CD4-positive, alpha-beta memory T cell (primary cell): ENCODE measurements at regions not wholly inside any gene's neighbourhood (a gene's known extent, or its start where the extent isn't known, plus 50 kb on each side); places are given as distances from the start of the nearest gene placed in this dataset.

Source experiments
- CTCF ChIA-PET: fragments of 350-600 bp; sonication (Branson Sonifier 250); formaldehyde crosslinking; loops from one replicate; lab custom pipeline; 2021; ENCODE audit warnings: inconsistent platforms; ENCODE audit not compliant: partially characterized antibody; lab: Charles Lee
- POLR2A ChIA-PET: fragments of 350-600 bp; sonication (Branson Sonifier 250); formaldehyde crosslinking; loops from one replicate; lab custom pipeline; 2021; ENCODE audit not compliant: partially characterized antibody; lab: Charles Lee
- DNase-seq, 5 donors: peaks; one replicate each; pipeline versions ENCODE4 v3.0.0 to v3.0.0-alpha.2; 2020 to 2022; ENCODE audit warnings: mixed read lengths in 1 of 5
- H3K27ac ChIP-seq: one replicate; pipeline ENCODE4 v1.7.0; 2013; ENCODE audit warnings: low read depth, low read length
- H3K27me3 ChIP-seq: 2 replicates; pipeline ENCODE4 v1.7.0; 2013; ENCODE audit warnings: mild to moderate bottlenecking, low read length, moderate library complexity; ENCODE audit not compliant: insufficient read depth
- H3K36me3 ChIP-seq: 2 replicates; pipeline ENCODE4 v1.7.0; 2013; ENCODE audit warnings: mild to moderate bottlenecking, low read length, moderate library complexity; ENCODE audit not compliant: insufficient read depth
- H3K4me1 ChIP-seq: 2 replicates; pipeline ENCODE4 v1.7.0; 2013; ENCODE audit warnings: mild to moderate bottlenecking, low read length, moderate library complexity; ENCODE audit not compliant: insufficient read depth
- H3K4me3 ChIP-seq, 2 donors: one replicate each; pipeline ENCODE4 v1.7.0; 2013; ENCODE audit warnings: low read length in 2 of 2, mild to moderate bottlenecking in 1 of 2
- H3K9me3 ChIP-seq, 2 donors: one replicate each; pipeline ENCODE4 v1.7.0; 2013; ENCODE audit warnings: low read length in 2 of 2, control low read depth in 1 of 2; ENCODE audit not compliant: control insufficient read depth in 1 of 2
- H3K27ac Mint-ChIP-seq, 7 donors: one replicate each; pipeline ENCODE4 v1.8.0; 2020 to 2021; ENCODE audit warnings: mixed read lengths in 7 of 7, mild to moderate bottlenecking in 6 of 7, inconsistent platforms in 3 of 7, moderate library complexity in 3 of 7
- H3K27me3 Mint-ChIP-seq, 2 donors: one replicate each; pipeline ENCODE4 v1.8.0; 2020 to 2021; ENCODE audit warnings: mixed read lengths in 2 of 2
- H3K36me3 Mint-ChIP-seq, 2 donors: one replicate each; pipeline ENCODE4 v1.8.0; 2020 to 2021; ENCODE audit warnings: mixed read lengths in 2 of 2, inconsistent platforms in 1 of 2, mild to moderate bottlenecking in 1 of 2
- H3K4me1 Mint-ChIP-seq, 4 donors: one replicate each; pipeline ENCODE4 v1.8.0; 2020 to 2021; ENCODE audit warnings: mixed read lengths in 4 of 4, mild to moderate bottlenecking in 1 of 4
- H3K4me3 Mint-ChIP-seq, 8 donors: one replicate each; pipeline ENCODE4 v1.8.0; 2020 to 2021; ENCODE audit warnings: mixed read lengths in 8 of 8, mild to moderate bottlenecking in 7 of 8, moderate library complexity in 6 of 8, inconsistent platforms in 3 of 8
- H3K9me3 Mint-ChIP-seq, 8 donors: one replicate each; pipeline ENCODE4 v1.8.0; 2020 to 2021; ENCODE audit warnings: mixed read lengths in 8 of 8, mild to moderate bottlenecking in 5 of 8, inconsistent platforms in 3 of 8, moderate library complexity in 1 of 8
- intact Hi-C: fragments of 100-400 bp; cut with micrococcal nuclease; formaldehyde crosslinking; loops from one replicate; pipeline ENCODE4 v1.15.1; 2023

DNA sequence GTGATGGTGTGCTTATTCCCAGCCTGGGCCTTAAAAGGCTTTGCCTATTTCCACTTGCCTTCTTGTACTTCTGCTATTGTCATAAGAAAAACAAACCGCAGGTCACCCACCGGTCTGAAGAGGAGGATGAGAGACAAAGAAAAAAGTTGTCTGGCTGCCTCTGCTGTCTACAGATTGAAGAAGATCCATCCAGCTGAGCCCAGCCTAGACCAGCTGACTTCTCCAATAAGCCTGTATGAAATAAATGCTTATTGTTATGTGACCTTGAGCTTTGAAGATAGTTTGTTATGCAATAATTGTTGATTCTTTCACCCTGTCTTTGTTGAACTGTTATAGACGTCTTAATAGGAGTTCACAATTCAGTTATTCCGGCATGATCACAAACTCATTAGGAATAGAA lies 223.8 kb upstream of the PRSS16 start:
- peaks cover 6 to 18% (median 10%) of the 10 kb centered on the region in 4 donors for H3K4me1 Mint-ChIP-seq
- no peaks in the 10 kb centered on the region for H3K36me3 Mint-ChIP-seq
- peaks cover 7 to 10% of the 10 kb centered on the region in 2 donors for H3K27me3 Mint-ChIP-seq
- no peaks in the 10 kb centered on the region for H3K9me3 ChIP-seq
- H3K4me1 ChIP-seq, result peaks cover 12% of the 10 kb centered on the region
- DNase-seq, result no peak
- H3K9me3 Mint-ChIP-seq, result peaks cover 0 to 7% (median under 1%) of the 10 kb centered on the region in 8 donors
- intact Hi-C loops, result no loop called here
- ChIA-PET POLR2A (no interaction called here), CTCF (no interaction called here)
- H3K27ac Mint-ChIP-seq, result no peak overlapping the region
- no peak overlapping the region for H3K27ac ChIP-seq
- no peak overlapping the region for H3K4me3 ChIP-seq
- H3K36me3 ChIP-seq, result no peaks in the 10 kb centered on the region
- no peak overlapping the region for H3K4me3 Mint-ChIP-seq
- peaks cover 8% of the 10 kb centered on the region for H3K27me3 ChIP-seq

DNA sequence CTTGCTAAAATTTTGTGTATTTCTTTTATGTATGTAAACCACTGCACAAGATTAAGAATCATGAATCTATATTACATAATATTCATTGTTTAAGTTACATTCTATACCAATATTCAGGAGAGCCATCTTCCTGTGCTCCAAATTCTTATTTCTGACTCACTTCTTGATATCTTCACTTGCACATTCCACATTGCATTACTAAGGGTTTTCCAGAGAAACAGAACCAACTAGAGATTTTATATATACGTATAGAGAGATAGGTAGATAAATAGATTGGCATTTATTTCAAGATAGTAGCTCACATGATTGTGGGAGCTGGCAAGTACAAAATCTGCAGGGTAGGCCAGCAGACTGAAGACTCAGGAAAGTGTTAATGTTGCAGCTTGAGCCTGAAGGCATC lies 222.2 kb upstream of the PRSS16 start:
- Histone ChIP-seq H3K27me3 (peaks cover 8% of the 10 kb centered on the region), H3K27ac (no peak overlapping the region), H3K4me3 (no peak overlapping the region), H3K9me3 (no peaks in the 10 kb centered on the region), H3K36me3 (no peaks in the 10 kb centered on the region), H3K4me1 (peaks cover 7% of the 10 kb centered on the region)
- POLR2A ChIA-PET, result no interaction called here
- intact Hi-C loops, result no loop called here
- Mint-ChIP-seq H3K4me1 (peaks cover 4 to 8% (median 5%) of the 10 kb centered on the region in 4 donors), H3K9me3 (peaks cover 0 to 4% (median 0%) of the 10 kb centered on the region in 8 donors), H3K36me3 (no peaks in the 10 kb centered on the region), H3K27ac (no peak overlapping the region), H3K27me3 (peaks cover 7 to 10% of the 10 kb centered on the region in 2 donors), H3K4me3 (no peak overlapping the region)
- CTCF ChIA-PET, result no interaction called here
- DNase-seq, result no peak

DNA sequence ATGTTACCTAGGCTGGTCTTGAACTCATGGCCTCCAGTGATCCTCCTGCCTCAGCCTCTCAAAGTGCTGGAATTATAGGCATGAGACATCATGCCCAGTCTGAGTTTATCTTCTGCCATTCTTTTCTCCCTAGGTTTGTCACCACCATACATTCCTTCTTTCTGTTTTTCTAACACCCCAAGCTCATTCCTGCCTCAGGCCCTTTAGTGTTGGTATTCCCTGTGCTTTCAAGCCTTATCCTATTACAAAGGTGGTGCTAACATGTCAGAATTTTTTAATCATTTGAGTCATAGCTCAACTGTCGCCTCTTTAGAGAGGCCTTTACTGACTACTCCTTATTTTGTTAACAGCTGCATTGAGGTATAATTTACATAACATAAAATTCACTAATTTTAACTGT lies 221.1 kb upstream of the PRSS16 start:
- no peak overlapping the region for H3K27ac ChIP-seq
- Mint-ChIP-seq H3K4me3 (no peak overlapping the region), H3K4me1 (no peaks in the 10 kb centered on the region), H3K27ac (no peak overlapping the region), H3K27me3 (peaks cover 7 to 11% of the 10 kb centered on the region in 2 donors), H3K36me3 (no peaks in the 10 kb centered on the region), H3K9me3 (peaks cover 0 to 4% (median 0%) of the 10 kb centered on the region in 8 donors)
- no peaks in the 10 kb centered on the region for H3K9me3 ChIP-seq
- no peak overlapping the region for H3K4me3 ChIP-seq
- no peak for DNase-seq
- no peaks in the 10 kb centered on the region for H3K4me1 ChIP-seq
- intact Hi-C loops, result no loop called here
- ChIA-PET CTCF (no interaction called here), POLR2A (no interaction called here)
- H3K27me3 ChIP-seq, result peaks cover 8% of the 10 kb centered on the region
- H3K36me3 ChIP-seq, result no peaks in the 10 kb centered on the region

DNA sequence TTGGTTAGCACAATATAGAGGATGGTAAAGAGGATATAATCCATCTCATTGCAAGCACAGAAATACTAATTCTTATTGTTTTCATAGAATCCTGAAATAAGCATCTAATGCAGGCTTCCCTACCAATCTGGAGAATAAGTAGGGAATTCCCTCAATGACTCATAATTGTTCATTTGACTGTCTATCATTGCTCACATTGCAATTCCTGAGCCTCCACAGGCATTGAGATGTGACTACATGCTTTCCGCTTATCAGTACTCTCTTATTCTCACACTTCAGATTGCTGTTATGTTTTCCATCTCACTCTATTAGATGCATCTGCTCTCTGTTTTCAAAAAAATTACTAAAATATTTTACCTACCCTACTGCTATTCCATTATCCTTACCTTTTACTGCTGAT lies 216.2 kb upstream of the PRSS16 start:
- no peaks in the 10 kb centered on the region for H3K36me3 Mint-ChIP-seq
- CTCF ChIA-PET, result no interaction called here
- no peak overlapping the region for H3K4me3 Mint-ChIP-seq
- H3K4me3 ChIP-seq, result no peak overlapping the region
- H3K27ac Mint-ChIP-seq, result no peak overlapping the region
- no peaks in the 10 kb centered on the region for H3K4me1 ChIP-seq
- H3K9me3 ChIP-seq, result no peaks in the 10 kb centered on the region
- H3K27ac ChIP-seq, result no peak overlapping the region
- H3K36me3 ChIP-seq, result no peaks in the 10 kb centered on the region
- no peaks in the 10 kb centered on the region for H3K27me3 ChIP-seq
- H3K9me3 Mint-ChIP-seq, result no peaks in the 10 kb centered on the region
- DNase-seq, result no peak
- H3K4me1 Mint-ChIP-seq, result no peaks in the 10 kb centered on the region
- intact Hi-C loops, result no loop called here
- H3K27me3 Mint-ChIP-seq, result peaks cover 23 to 27% of the 10 kb centered on the region in 2 donors
- POLR2A ChIA-PET, result no interaction called here

DNA sequence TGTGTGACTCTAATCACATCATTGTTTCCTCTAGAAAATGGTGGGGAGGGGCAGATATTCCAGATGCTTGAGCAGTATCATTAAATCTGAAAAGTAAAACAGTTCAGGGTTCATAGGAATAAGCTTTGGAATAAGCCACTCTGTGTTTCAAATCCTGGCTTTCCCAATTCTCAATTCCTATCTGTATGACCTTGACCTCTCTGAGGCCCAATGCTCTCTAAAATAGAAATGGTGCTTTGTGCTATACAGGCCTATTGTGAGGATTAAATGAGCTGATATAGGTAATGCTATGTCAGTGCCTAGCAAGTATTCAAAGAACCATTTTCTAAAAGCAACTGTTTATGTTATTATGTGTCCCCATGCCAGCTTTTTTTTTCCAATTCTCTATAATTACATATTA lies 209.0 kb upstream of the PRSS16 start:
- Histone ChIP-seq H3K27ac (no peak overlapping the region), H3K4me3 (no peak overlapping the region), H3K4me1 (no peaks in the 10 kb centered on the region), H3K9me3 (no peaks in the 10 kb centered on the region), H3K36me3 (no peaks in the 10 kb centered on the region), H3K27me3 (no peaks in the 10 kb centered on the region)
- intact Hi-C loops, result no loop called here
- H3K27ac Mint-ChIP-seq, result no peak overlapping the region
- no peak for DNase-seq
- H3K27me3 Mint-ChIP-seq, result peaks cover 35 to 51% of the 10 kb centered on the region in 2 donors
- H3K4me3 Mint-ChIP-seq, result no peak overlapping the region
- H3K36me3 Mint-ChIP-seq, result no peaks in the 10 kb centered on the region
- ChIA-PET CTCF (no interaction called here), POLR2A (no interaction called here)
- no peaks in the 10 kb centered on the region for H3K9me3 Mint-ChIP-seq
- H3K4me1 Mint-ChIP-seq, result no peaks in the 10 kb centered on the region

DNA sequence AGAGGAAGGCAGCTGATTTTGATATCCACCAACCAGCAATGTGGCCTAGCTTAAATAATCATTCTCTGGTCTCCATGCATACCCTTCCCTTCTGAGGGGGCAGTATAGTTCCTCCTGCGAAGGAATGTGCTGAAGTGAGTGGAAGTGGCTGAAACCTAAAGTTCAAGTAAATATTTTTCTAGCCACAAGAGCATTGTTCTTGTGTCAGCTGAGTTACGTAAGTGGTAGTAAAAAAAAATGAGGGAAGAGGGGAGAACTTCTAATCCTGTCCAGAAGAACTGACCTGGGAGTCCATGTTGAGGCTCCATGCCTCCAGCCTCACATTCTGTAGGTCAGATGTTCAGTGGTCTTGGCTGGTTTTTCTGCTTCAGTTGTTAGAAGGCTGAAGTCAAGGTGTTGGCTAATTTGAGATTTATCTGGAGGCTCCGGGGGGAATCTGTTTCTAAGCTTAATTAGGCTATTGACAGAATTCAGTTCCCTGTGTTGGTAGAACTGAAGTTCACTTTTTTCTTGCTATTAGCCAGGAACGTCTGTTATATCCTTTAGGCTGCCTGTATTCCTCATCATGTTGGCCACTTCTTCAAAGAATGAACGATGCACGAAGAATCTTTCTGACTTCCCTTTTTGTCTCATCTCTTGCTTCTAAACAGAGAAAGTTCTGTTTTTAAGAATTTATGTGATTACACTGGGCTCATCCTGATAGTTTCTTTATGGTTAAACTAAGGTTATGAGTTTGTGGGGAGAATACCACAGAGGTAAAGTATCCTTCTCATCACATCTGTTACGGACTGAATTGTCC lies 207.1 kb upstream of the PRSS16 start:
- no peaks in the 10 kb centered on the region for H3K36me3 Mint-ChIP-seq
- Histone ChIP-seq H3K9me3 (no peaks in the 10 kb centered on the region), H3K36me3 (no peaks in the 10 kb centered on the region), H3K27me3 (no peaks in the 10 kb centered on the region), H3K4me3 (no peak overlapping the region), H3K27ac (no peak overlapping the region), H3K4me1 (no peaks in the 10 kb centered on the region)
- H3K4me1 Mint-ChIP-seq, result no peaks in the 10 kb centered on the region
- H3K27me3 Mint-ChIP-seq, result peaks cover 28 to 41% of the 10 kb centered on the region in 2 donors
- H3K27ac Mint-ChIP-seq, result no peak overlapping the region
- no peaks in the 10 kb centered on the region for H3K9me3 Mint-ChIP-seq
- ChIA-PET CTCF (interaction anchor here (0.6 kb wide), 1 partner anchor 873 kb away, joined by 3 read pairs; no protein-coding TSS in a partner anchor), POLR2A (no interaction called here)
- intact Hi-C loops, result no loop called here
- no peak for DNase-seq
- H3K4me3 Mint-ChIP-seq, result no peak overlapping the region

DNA sequence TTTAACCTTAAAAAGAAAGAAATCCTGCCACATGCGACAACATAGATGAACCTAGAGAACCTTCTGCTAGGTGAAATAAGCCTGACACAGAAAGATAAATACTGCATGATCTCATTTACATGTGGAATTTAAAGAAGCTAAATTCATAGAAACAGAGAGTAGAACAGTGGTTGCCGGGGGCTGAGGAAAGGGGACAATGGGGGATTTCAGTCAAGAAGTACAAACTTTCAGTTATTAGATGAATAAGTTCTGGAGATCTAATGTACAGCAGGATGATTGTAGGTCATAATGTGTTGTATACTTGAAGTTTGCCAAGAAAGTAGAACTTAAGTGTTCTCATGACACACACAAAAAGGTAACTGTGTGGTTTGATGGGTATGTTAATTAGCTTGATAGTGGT lies 204.3 kb upstream of the PRSS16 start:
- peaks cover 0 to 2% (median 0%) of the 10 kb centered on the region in 8 donors for H3K9me3 Mint-ChIP-seq
- Histone ChIP-seq H3K9me3 (no peaks in the 10 kb centered on the region), H3K36me3 (no peaks in the 10 kb centered on the region), H3K4me3 (no peak overlapping the region), H3K27me3 (no peaks in the 10 kb centered on the region), H3K4me1 (no peaks in the 10 kb centered on the region), H3K27ac (no peak overlapping the region)
- no peak for DNase-seq
- CTCF ChIA-PET, result no interaction called here
- no peak overlapping the region for H3K4me3 Mint-ChIP-seq
- H3K27me3 Mint-ChIP-seq, result peaks cover 20 to 31% of the 10 kb centered on the region in 2 donors
- POLR2A ChIA-PET, result no interaction called here
- H3K27ac Mint-ChIP-seq, result no peak overlapping the region
- intact Hi-C loops, result no loop called here
- H3K36me3 Mint-ChIP-seq, result no peaks in the 10 kb centered on the region
- H3K4me1 Mint-ChIP-seq, result no peaks in the 10 kb centered on the region
